ENCODE measurements at regions not wholly inside any gene's neighbourhood (a gene's known extent, or its start where the extent isn't known, plus 50 kb on each side); places are given as distances from the start of the nearest gene placed in this dataset.

DNA sequence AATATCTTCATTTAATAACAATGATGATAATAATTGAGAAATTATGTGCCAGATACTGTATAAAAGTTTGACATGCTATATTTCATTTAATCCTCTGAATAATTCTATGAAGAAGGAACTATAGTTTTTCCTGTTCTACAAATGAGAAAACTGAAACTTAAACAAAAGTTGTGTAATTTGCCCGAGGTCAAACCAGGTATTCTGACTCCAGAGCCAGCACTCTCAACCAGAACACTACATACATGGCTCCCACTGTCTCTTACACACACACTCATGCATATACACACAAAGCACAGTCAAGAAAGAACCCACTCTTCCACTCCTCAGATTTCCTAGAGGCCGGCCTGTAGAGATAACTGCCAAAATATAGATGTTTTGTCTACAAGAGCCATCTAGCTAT, 374.0 kb upstream of the EMCN start:
- no peak overlapping the region for H3K4me3 ChIP-seq (ENCODE audit: low read depth, low read length)
- no peak for TF ChIP-seq CTCF (IDR thresholded peaks at IDR 0.05; ENCODE audit: borderline replicate concordance, insufficient read depth, low read depth, low read length)

GRCh38 chr4:100889898-100890297, 372.1 kb upstream of the EMCN start:
- TF ChIP-seq CTCF (IDR thresholded peaks at IDR 0.05; ENCODE audit: borderline replicate concordance, insufficient read depth, low read depth, low read length), result no peak
- H3K4me3 ChIP-seq (ENCODE audit: low read depth, low read length), result no peak overlapping the region

- no peak overlapping the region for H3K4me3 ChIP-seq (ENCODE audit: low read depth, low read length)
- TF ChIP-seq CTCF (IDR thresholded peaks at IDR 0.05; ENCODE audit: borderline replicate concordance, insufficient read depth, low read depth, low read length), result no peak
Observed at GRCh38 chr4:100889401-100889800, 371.6 kb upstream of the EMCN start.

DNA sequence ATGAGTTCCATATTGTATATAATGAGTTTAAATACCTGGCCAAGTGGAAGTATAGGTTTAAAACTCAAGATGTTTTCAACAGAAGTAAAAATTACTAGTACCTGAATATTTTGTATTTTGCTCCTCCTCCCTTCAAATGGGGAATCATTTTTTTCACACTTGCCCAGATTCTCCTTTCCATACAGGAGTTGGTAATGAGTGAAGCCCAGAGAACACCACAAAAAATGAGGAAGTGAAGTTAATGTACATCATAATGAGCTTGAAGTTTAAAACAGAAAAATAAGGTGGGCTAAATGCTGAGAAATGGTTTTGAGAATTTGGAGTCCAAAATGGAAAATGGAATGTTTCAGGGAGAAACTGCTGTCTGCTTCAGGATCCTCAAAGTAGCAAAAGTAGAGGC, 364.8 kb upstream of the EMCN start:
- H3K4me3 ChIP-seq (ENCODE audit: low read depth, low read length), result no peak overlapping the region
- TF ChIP-seq CTCF (IDR thresholded peaks at IDR 0.05; ENCODE audit: borderline replicate concordance, insufficient read depth, low read depth, low read length), result no peak

GRCh38 chr4:100881283-100881682, 363.5 kb upstream of the EMCN start:
- H3K4me3 ChIP-seq (ENCODE audit: low read depth, low read length), result no peak overlapping the region
- no peak for TF ChIP-seq CTCF (IDR thresholded peaks at IDR 0.05; ENCODE audit: borderline replicate concordance, insufficient read depth, low read depth, low read length)

GRCh38 chr4:100880011-100880410, 362.2 kb upstream of the EMCN start:
- no peak overlapping the region for H3K4me3 ChIP-seq (ENCODE audit: low read depth, low read length)
- no peak for TF ChIP-seq CTCF (IDR thresholded peaks at IDR 0.05; ENCODE audit: borderline replicate concordance, insufficient read depth, low read depth, low read length)

- TF ChIP-seq CTCF (IDR thresholded peaks at IDR 0.05; ENCODE audit: borderline replicate concordance, insufficient read depth, low read depth, low read length), result no peak
- no peak overlapping the region for H3K4me3 ChIP-seq (ENCODE audit: low read depth, low read length)
Observed at GRCh38 chr4:100879471-100879870, 361.6 kb upstream of the EMCN start.

All from GM12875 (cell line).